ENCODE measurements at regions not wholly inside any gene's neighbourhood (a gene's known extent, or its start where the extent isn't known, plus 50 kb on each side); places are given as distances from the start of the nearest gene placed in this dataset.
"Not testable (repeated sequence)": the region's sequence is repeated elsewhere in the genome, so short reads cannot be mapped to it uniquely, and the experiment has no call there.

- no peak overlapping the region for H3K27ac Mint-ChIP-seq
- no peaks in the 10 kb centered on the region for H3K27me3 Mint-ChIP-seq
- H3K9me3 Mint-ChIP-seq = peaks cover 0 to 2% (median 0%) of the 10 kb centered on the region in 9 donors
These were observed 59.8 kb downstream of the ATOH1 start for GRCh38 chr4:93888308-93888707.

GRCh38 chr4:93888768-93889167 is 60.2 kb downstream of the ATOH1 start:
- Mint-ChIP-seq H3K4me1 (no peaks in the 10 kb centered on the region), H3K27me3 (no peaks in the 10 kb centered on the region), H3K36me3 (no peaks in the 10 kb centered on the region), H3K9me3 (peaks cover 0 to 2% (median 0%) of the 10 kb centered on the region in 9 donors), H3K4me3 (no peak overlapping the region), H3K27ac (no peak overlapping the region)
- ATAC-seq (no peak), DNase-seq (no peak)
- POLR2A ChIA-PET = no interaction called here

More at GRCh38 chr4:93888308-93888707, 59.8 kb downstream of the ATOH1 start:
- Mint-ChIP-seq H3K36me3 (no peaks in the 10 kb centered on the region), H3K4me3 (no peak overlapping the region), H3K4me1 (no peaks in the 10 kb centered on the region)
- ATAC-seq = no peak
- POLR2A ChIA-PET = no interaction called here
- no peak for DNase-seq

- Mint-ChIP-seq H3K4me3 (no peak overlapping the region), H3K36me3 (no peaks in the 10 kb centered on the region), H3K27me3 (peaks cover 0 to 3% (median 0%) of the 10 kb centered on the region in 5 donors), H3K9me3 (peaks cover 0 to 2% (median 0%) of the 10 kb centered on the region in 9 donors), H3K4me1 (no peaks in the 10 kb centered on the region), H3K27ac (no peak overlapping the region)
- POLR2A ChIA-PET = no interaction called here
- ATAC-seq (no peak), DNase-seq (no peak)
These were observed 62.7 kb downstream of the ATOH1 start for GRCh38 chr4:93891244-93891643.

- peaks cover 0 to 3% (median 0%) of the 10 kb centered on the region in 5 donors for H3K27me3 Mint-ChIP-seq
- POLR2A ChIA-PET = no interaction called here
- no peak for DNase-seq
- H3K4me3 Mint-ChIP-seq = no peak overlapping the region
- no peaks in the 10 kb centered on the region for H3K36me3 Mint-ChIP-seq
- no peak for ATAC-seq
- peaks cover 0 to 2% (median 0%) of the 10 kb centered on the region in 9 donors for H3K9me3 Mint-ChIP-seq
- no peaks in the 10 kb centered on the region for H3K4me1 Mint-ChIP-seq
- H3K27ac Mint-ChIP-seq = no peak overlapping the region
These were observed 66.4 kb downstream of the ATOH1 start for GRCh38 chr4:93894995-93895394.

GRCh38 chr4:93896516-93896915 is 68.0 kb downstream of the ATOH1 start:
- Mint-ChIP-seq H3K27me3 (peaks cover 0 to 3% (median 0%) of the 10 kb centered on the region in 5 donors), H3K27ac (no peak overlapping the region), H3K4me3 (no peak overlapping the region), H3K9me3 (no peaks in the 10 kb centered on the region), H3K36me3 (no peaks in the 10 kb centered on the region), H3K4me1 (no peaks in the 10 kb centered on the region)
- POLR2A ChIA-PET = no interaction called here
- DNase-seq (no peak), ATAC-seq (no peak)

GRCh38 chr4:93897559-93897958 is 69.0 kb downstream of the ATOH1 start:
- Mint-ChIP-seq H3K27ac (no peak overlapping the region), H3K27me3 (peaks cover 0 to 3% (median 0%) of the 10 kb centered on the region in 5 donors), H3K36me3 (no peaks in the 10 kb centered on the region), H3K9me3 (no peaks in the 10 kb centered on the region), H3K4me1 (no peaks in the 10 kb centered on the region), H3K4me3 (no peak overlapping the region)
- POLR2A ChIA-PET = no interaction called here
- no peak for ATAC-seq
- no peak for DNase-seq

- DNase-seq (no peak), ATAC-seq (no peak)
- no peak overlapping the region for H3K4me3 Mint-ChIP-seq
- H3K9me3 Mint-ChIP-seq = peaks cover 0 to 19% (median 2%) of the 10 kb centered on the region in 9 donors
- H3K27me3 Mint-ChIP-seq = no peaks in the 10 kb centered on the region
- H3K4me1 Mint-ChIP-seq = no peaks in the 10 kb centered on the region
- H3K27ac Mint-ChIP-seq = no peak overlapping the region
- H3K36me3 Mint-ChIP-seq = no peaks in the 10 kb centered on the region
- POLR2A ChIA-PET = no interaction called here
These were observed 80.2 kb downstream of the ATOH1 start for GRCh38 chr4:93908778-93909177.

GRCh38 chr4:93911671-93912070 is 83.1 kb downstream of the ATOH1 start:
- POLR2A ChIA-PET = no interaction called here
- Mint-ChIP-seq H3K36me3 (no peaks in the 10 kb centered on the region), H3K27me3 (no peaks in the 10 kb centered on the region), H3K4me3 (no peak overlapping the region), H3K27ac (no peak overlapping the region), H3K4me1 (no peaks in the 10 kb centered on the region), H3K9me3 (peaks cover 0 to 19% (median 0%) of the 10 kb centered on the region in 9 donors)
- DNase-seq (no peak), ATAC-seq (no peak)

- Mint-ChIP-seq H3K4me3 (no peak overlapping the region), H3K36me3 (no peaks in the 10 kb centered on the region), H3K27ac (no peak overlapping the region), H3K27me3 (no peaks in the 10 kb centered on the region), H3K4me1 (no peaks in the 10 kb centered on the region), H3K9me3 (peaks cover 0 to 19% (median 0%) of the 10 kb centered on the region in 9 donors)
- DNase-seq (no peak), ATAC-seq (no peak)
- POLR2A ChIA-PET = no interaction called here
These were observed 83.6 kb downstream of the ATOH1 start for GRCh38 chr4:93912146-93912545.

- Mint-ChIP-seq H3K27me3 (no peaks in the 10 kb centered on the region), H3K27ac (no peak overlapping the region), H3K4me1 (no peaks in the 10 kb centered on the region), H3K36me3 (no peaks in the 10 kb centered on the region), H3K9me3 (peaks cover 0 to 10% (median 2%) of the 10 kb centered on the region in 9 donors), H3K4me3 (no peak overlapping the region)
- POLR2A ChIA-PET = no interaction called here
- DNase-seq (no peak), ATAC-seq (no peak)
These were observed 90.3 kb downstream of the ATOH1 start for GRCh38 chr4:93918856-93919255.

GRCh38 chr4:93923570-93923969 is 95.0 kb downstream of the ATOH1 start:
- H3K4me1 Mint-ChIP-seq, DNase-seq, POLR2A ChIA-PET, H3K36me3 Mint-ChIP-seq, H3K27me3 Mint-ChIP-seq, ATAC-seq, H3K4me3 Mint-ChIP-seq, H3K27ac Mint-ChIP-seq: not testable (repeated sequence)
- H3K9me3 Mint-ChIP-seq = peaks cover 3 to 37% (median 11%) of the 10 kb centered on the region in 9 donors

GRCh38 chr4:93947286-93947685 is 118.7 kb downstream of the ATOH1 start:
- no peaks in the 10 kb centered on the region for H3K4me1 Mint-ChIP-seq
- POLR2A ChIA-PET = no interaction called here
- no peaks in the 10 kb centered on the region for H3K27me3 Mint-ChIP-seq
- no peak overlapping the region for H3K4me3 Mint-ChIP-seq
- no peak for DNase-seq
- no peak for ATAC-seq
- peaks cover 0 to 14% (median 6%) of the 10 kb centered on the region in 9 donors for H3K9me3 Mint-ChIP-seq
- H3K27ac Mint-ChIP-seq = no peak overlapping the region
- no peaks in the 10 kb centered on the region for H3K36me3 Mint-ChIP-seq

- DNase-seq, H3K27me3 Mint-ChIP-seq, H3K27ac Mint-ChIP-seq, ATAC-seq, H3K36me3 Mint-ChIP-seq, H3K4me1 Mint-ChIP-seq, H3K4me3 Mint-ChIP-seq, POLR2A ChIA-PET: not testable (repeated sequence)
- H3K9me3 Mint-ChIP-seq = peaks cover 0 to 22% (median 8%) of the 10 kb centered on the region in 9 donors
These were observed 121.7 kb downstream of the ATOH1 start for GRCh38 chr4:93950239-93950638.

GRCh38 chr4:93957186-93957585 is 128.6 kb downstream of the ATOH1 start:
- Mint-ChIP-seq H3K9me3 (peaks cover 0 to 16% (median 7%) of the 10 kb centered on the region in 9 donors), H3K27me3 (no peaks in the 10 kb centered on the region), H3K27ac (no peak overlapping the region), H3K4me1 (no peaks in the 10 kb centered on the region), H3K36me3 (no peaks in the 10 kb centered on the region), H3K4me3 (no peak overlapping the region)
- DNase-seq (no peak), ATAC-seq (no peak)
- POLR2A ChIA-PET = no interaction called here
